HG03196 (cell line): ENCODE measurements at regions not wholly inside any gene's neighbourhood (a gene's known extent, or its start where the extent isn't known, plus 50 kb on each side); places are given as distances from the start of the nearest gene placed in this dataset.

Experiments used
- ATAC-seq: cut with Tn5 transposase; IDR thresholded peaks from one replicate; pipeline ENCODE4 v1.9.1; 2021; ENCODE audit not compliant: unreplicated experiment

- no peak for ATAC-seq
These were observed 565.7 kb downstream of the SLC4A3 start for GRCh38 chr2:220192994-220193753.

GRCh38 chr2:220194630-220195584 lies 567.5 kb downstream of the SLC4A3 start:
- no peak for ATAC-seq

GRCh38 chr2:220198896-220199295 lies 571.5 kb downstream of the SLC4A3 start:
- no peak for ATAC-seq

- no peak for ATAC-seq
These were observed 574.6 kb downstream of the SLC4A3 start for GRCh38 chr2:220202066-220202465.

- no peak for ATAC-seq
These were observed 581.7 kb downstream of the SLC4A3 start for GRCh38 chr2:220209093-220209492.

GRCh38 chr2:220209751-220210150 lies 582.3 kb downstream of the SLC4A3 start:
- no peak for ATAC-seq

GRCh38 chr2:220212296-220213080 lies 585.1 kb downstream of the SLC4A3 start:
- no peak for ATAC-seq

- no peak for ATAC-seq
These were observed 588.4 kb downstream of the SLC4A3 start for GRCh38 chr2:220215785-220216184.

GRCh38 chr2:220219371-220219770 lies 591.9 kb downstream of the SLC4A3 start:
- ATAC-seq, result no peak

- ATAC-seq, result no peak
These were observed 592.6 kb downstream of the SLC4A3 start for GRCh38 chr2:220220009-220220408.

- ATAC-seq, result no peak
These were observed 594.6 kb downstream of the SLC4A3 start for GRCh38 chr2:220221992-220222391.

- ATAC-seq, result no peak
These were observed 597.5 kb downstream of the SLC4A3 start for GRCh38 chr2:220224691-220225543.

GRCh38 chr2:220226076-220226475 lies 598.6 kb downstream of the SLC4A3 start:
- ATAC-seq, result no peak

GRCh38 chr2:220226546-220226945 lies 599.1 kb downstream of the SLC4A3 start:
- no peak for ATAC-seq

- no peak for ATAC-seq
These were observed 600.0 kb downstream of the SLC4A3 start for GRCh38 chr2:220227266-220227920.

- ATAC-seq, result no peak
These were observed 601.0 kb downstream of the SLC4A3 start for GRCh38 chr2:220228310-220229006.

GRCh38 chr2:220240641-220241040 lies 613.2 kb downstream of the SLC4A3 start:
- no peak for ATAC-seq

GRCh38 chr2:220241423-220241822 lies 614.0 kb downstream of the SLC4A3 start:
- ATAC-seq, result no peak

- ATAC-seq, result no peak
These were observed 616.1 kb downstream of the SLC4A3 start for GRCh38 chr2:220243571-220243970.
